Astrocyte (in vitro differentiated cells and primary cell): ENCODE measurements at regions not wholly inside any gene's neighbourhood (a gene's known extent, or its start where the extent isn't known, plus 50 kb on each side); places are given as distances from the start of the nearest gene placed in this dataset.

Experiments
- EZH2 ChIP-seq: IDR thresholded peaks from 2 replicates; pipeline ENCODE4 v1.6.1; 2012; ENCODE audit warnings: mild to moderate bottlenecking, low read length, inconsistent platforms; ENCODE audit not compliant: insufficient read depth
- TF ChIP-seq, protein P1 (sequence below): IDR thresholded peaks from 2 replicates; pipeline ENCODE4 v1.5.1; 2011; ENCODE audit warnings: low read depth, mild to moderate bottlenecking, inconsistent platforms, low read length, moderate library complexity; ENCODE audit not compliant: insufficient read depth

- TF ChIP-seq, protein P1, sequence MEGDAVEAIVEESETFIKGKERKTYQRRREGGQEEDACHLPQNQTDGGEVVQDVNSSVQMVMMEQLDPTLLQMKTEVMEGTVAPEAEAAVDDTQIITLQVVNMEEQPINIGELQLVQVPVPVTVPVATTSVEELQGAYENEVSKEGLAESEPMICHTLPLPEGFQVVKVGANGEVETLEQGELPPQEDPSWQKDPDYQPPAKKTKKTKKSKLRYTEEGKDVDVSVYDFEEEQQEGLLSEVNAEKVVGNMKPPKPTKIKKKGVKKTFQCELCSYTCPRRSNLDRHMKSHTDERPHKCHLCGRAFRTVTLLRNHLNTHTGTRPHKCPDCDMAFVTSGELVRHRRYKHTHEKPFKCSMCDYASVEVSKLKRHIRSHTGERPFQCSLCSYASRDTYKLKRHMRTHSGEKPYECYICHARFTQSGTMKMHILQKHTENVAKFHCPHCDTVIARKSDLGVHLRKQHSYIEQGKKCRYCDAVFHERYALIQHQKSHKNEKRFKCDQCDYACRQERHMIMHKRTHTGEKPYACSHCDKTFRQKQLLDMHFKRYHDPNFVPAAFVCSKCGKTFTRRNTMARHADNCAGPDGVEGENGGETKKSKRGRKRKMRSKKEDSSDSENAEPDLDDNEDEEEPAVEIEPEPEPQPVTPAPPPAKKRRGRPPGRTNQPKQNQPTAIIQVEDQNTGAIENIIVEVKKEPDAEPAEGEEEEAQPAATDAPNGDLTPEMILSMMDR, result no peak
- no peak for TF ChIP-seq EZH2
Observed at GRCh38 chr12:128052331-128052730, 214.6 kb upstream of the TMEM132C start.
